Lower leg skin (tissue), 3 donors: ENCODE measurements at regions not wholly inside any gene's neighbourhood (a gene's known extent, or its start where the extent isn't known, plus 50 kb on each side); places are given as distances from the start of the nearest gene placed in this dataset.

Experiments
- CTCF ChIP-seq, 3 donors: fragments of 450-650 bp; IDR thresholded peaks; one replicate each; pipeline ENCODE4 v1.5.1; 2016; ENCODE audit warnings: antibody characterized with exemption in 3 of 3, mild to moderate bottlenecking in 3 of 3, moderate library complexity in 2 of 3
- POLR2A ChIP-seq, 2 donors: fragments of 450-650 bp; IDR thresholded peaks; one replicate each; pipeline ENCODE4 v1.6.1; 2016 to 2017; ENCODE audit warnings: antibody characterized with exemption in 2 of 2, mild to moderate bottlenecking in 1 of 2, moderate library complexity in 1 of 2

- TF ChIP-seq CTCF (IDR thresholded peaks at IDR 0.05) (no peak), POLR2A (IDR thresholded peaks at IDR 0.05) (no peak)
Observed at GRCh38 chr10:4202938-4203337, 417.9 kb upstream of the KLF6 start.
